ENCODE measurements at regions not wholly inside any gene's neighbourhood (a gene's known extent, or its start where the extent isn't known, plus 50 kb on each side); places are given as distances from the start of the nearest gene placed in this dataset.

DNA sequence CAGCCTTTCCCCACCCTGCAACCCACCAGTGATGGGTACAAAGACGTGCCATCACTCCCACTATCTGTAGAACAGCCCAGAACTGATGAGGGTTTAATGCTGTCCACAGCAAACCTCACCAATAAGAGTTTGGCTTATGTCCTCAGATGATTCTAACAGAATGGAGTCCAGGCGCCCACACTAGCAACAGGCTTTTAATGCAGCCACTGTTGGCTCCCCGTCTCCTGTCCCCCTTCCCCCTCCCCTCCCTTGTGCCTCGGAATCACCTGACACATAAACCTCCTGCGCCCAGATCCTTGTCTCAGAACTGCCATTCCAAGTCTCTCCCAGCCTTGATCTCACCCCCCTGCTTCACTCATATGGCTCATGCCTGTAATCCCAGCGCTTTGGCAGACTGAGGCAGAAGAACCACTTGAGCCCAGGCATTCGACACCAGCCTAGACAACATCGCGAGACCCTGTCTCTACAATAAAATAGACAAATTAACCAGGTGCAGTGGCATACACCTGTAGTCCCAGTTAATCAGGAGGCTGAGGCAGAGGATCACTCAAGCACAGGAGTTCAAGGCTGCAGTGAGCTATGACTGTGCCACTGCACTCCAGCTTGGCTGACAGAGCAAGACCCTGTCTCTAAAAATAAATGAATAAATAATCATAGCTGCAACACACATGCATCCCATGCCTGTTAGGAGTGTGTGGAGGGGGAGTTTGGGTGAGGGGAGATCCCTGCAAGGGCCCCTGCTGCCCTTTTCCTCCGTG is 85.6 kb downstream of the SNX5 start:
- H3K4me3 ChIP-seq (ENCODE audit: low read length in 2 of 2) = no peak overlapping the region
- H3K9me3 ChIP-seq (ENCODE audit: control insufficient read depth in 2 of 2, low read length in 2 of 2) = no peaks in the 10 kb centered on the region
- H3K27ac ChIP-seq (ENCODE audit: low read depth in 2 of 2, low read length in 2 of 2) = no peak overlapping the region
- H3K27me3 ChIP-seq (ENCODE audit: control insufficient read depth in 2 of 2, insufficient read depth in 2 of 2, low read length in 2 of 2) = no peaks in the 10 kb centered on the region
- H3K36me3 ChIP-seq (ENCODE audit: control insufficient read depth in 2 of 2, insufficient read depth in 2 of 2, low read length in 2 of 2) = no peaks in the 10 kb centered on the region
- H3K4me1 ChIP-seq (ENCODE audit: control insufficient read depth in 2 of 2, insufficient read depth in 2 of 2, low read length in 2 of 2) = peaks cover 20 to 24% of the 10 kb centered on the region in 2 donors
- H3K9ac ChIP-seq (ENCODE audit: low read depth in 1 of 2, low read length in 2 of 2) = no peak overlapping the region

DNA sequence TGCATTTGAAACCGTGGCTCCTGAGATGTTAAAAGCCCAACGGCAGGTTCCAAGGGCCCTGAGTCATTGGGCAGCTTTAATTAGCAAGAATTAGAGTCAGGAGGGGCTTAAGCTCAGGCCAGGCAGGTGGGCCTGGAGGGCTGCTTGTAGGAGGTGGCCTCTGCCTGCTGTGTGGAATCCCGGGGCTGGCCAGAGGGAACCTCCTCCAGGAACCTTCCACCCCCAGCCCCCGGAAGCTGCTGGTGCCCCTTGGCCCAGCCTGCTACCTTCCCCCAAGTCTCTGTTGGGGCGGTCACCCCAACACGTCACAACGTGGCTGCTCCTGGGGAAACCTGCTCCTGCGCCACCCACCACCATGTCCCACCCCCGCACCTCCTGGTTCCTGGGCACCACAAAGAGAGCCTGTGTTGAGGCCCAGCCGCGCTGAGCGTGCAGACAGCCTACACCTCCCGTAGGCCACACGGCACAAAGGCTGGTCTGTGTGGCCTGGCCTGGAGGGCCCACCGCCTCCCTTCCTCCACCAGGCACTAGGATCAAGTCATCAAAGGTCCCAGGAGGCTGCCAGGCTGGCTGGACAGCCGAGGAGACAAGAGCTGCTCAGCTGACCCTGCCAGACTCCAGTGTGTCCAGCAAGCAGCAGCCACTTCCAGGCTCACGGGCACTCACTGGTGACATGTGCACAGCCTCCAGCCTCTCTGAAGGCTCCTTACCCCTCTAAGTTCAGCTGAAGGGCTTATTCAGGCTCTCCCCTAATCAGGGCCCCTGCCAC is 86.3 kb downstream of the SNX5 start:
- H3K9me3 ChIP-seq (ENCODE audit: control insufficient read depth in 2 of 2, low read length in 2 of 2) = no peaks in the 10 kb centered on the region
- H3K27ac ChIP-seq (ENCODE audit: low read depth in 2 of 2, low read length in 2 of 2) = no peak overlapping the region
- H3K9ac ChIP-seq (ENCODE audit: low read depth in 1 of 2, low read length in 2 of 2) = no peak overlapping the region
- H3K36me3 ChIP-seq (ENCODE audit: control insufficient read depth in 2 of 2, insufficient read depth in 2 of 2, low read length in 2 of 2) = no peaks in the 10 kb centered on the region
- H3K4me3 ChIP-seq (ENCODE audit: low read length in 2 of 2) = no peak overlapping the region
- H3K4me1 ChIP-seq (ENCODE audit: control insufficient read depth in 2 of 2, insufficient read depth in 2 of 2, low read length in 2 of 2) = peaks cover 20% of the 10 kb centered on the region in 2 donors
- H3K27me3 ChIP-seq (ENCODE audit: control insufficient read depth in 2 of 2, insufficient read depth in 2 of 2, low read length in 2 of 2) = no peaks in the 10 kb centered on the region

DNA sequence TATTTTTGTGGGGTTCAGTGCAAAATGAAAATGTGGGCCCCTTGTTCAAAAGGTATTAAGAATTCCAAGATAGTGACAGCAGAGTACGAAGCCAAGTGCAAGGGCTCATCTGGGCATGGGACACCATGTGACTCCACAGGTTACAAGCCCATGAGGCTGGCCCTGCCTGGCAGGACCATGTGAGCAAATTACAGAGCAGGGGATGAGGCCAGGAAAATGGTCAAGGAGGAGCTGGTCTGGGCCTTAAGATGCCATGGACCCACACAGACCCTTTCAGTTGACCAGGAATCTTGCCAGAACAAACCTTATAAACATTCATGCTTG is 86.9 kb downstream of the SNX5 start:
- H3K9ac ChIP-seq (ENCODE audit: low read depth in 1 of 2, low read length in 2 of 2) = no peak overlapping the region
- H3K27me3 ChIP-seq (ENCODE audit: control insufficient read depth in 2 of 2, insufficient read depth in 2 of 2, low read length in 2 of 2) = no peaks in the 10 kb centered on the region
- H3K36me3 ChIP-seq (ENCODE audit: control insufficient read depth in 2 of 2, insufficient read depth in 2 of 2, low read length in 2 of 2) = no peaks in the 10 kb centered on the region
- H3K4me3 ChIP-seq (ENCODE audit: low read length in 2 of 2) = no peak overlapping the region
- no peak overlapping the region for H3K27ac ChIP-seq (ENCODE audit: low read depth in 2 of 2, low read length in 2 of 2)
- peaks cover 22 to 25% of the 10 kb centered on the region in 2 donors for H3K4me1 ChIP-seq (ENCODE audit: control insufficient read depth in 2 of 2, insufficient read depth in 2 of 2, low read length in 2 of 2)
- no peaks in the 10 kb centered on the region for H3K9me3 ChIP-seq (ENCODE audit: control insufficient read depth in 2 of 2, low read length in 2 of 2)

DNA sequence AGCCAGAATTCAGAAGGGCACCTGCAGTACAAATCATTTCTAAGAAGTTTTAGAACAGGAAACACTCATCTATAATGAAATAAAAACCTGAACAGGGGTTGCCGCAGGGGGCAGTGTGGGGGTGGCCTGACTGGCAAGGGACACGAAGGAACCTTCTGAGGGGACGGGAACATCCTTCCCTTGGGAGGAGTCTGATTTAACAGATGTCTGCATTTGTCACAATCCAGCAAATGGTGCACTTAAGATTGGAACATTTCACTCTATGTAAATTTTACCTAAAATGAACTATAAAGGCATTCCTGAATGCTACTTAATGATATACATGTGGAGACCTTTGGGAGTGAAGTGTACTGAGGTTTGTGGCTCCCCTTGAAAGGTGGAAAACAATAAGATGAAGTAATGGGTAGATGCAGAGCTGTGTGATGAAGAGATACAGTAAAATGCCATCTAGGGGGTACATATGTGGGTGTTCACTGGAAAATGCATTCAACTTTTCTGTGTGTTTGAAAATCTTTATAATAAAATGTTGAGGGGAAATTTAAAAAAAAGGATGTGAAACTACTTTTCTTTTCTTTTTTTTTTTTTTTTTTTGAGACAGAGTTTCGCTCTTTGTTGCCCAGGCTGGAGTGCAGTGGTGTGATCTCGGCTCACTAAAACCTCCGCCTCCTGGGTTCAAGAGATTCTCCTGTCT is 89.5 kb downstream of the SNX5 start:
- Histone ChIP-seq H3K9ac (ENCODE audit: low read depth in 1 of 2, low read length in 2 of 2) (no peak overlapping the region), H3K27ac (ENCODE audit: low read depth in 2 of 2, low read length in 2 of 2) (peak overlapping the region; percentile 90 to 97), H3K27me3 (ENCODE audit: control insufficient read depth in 2 of 2, insufficient read depth in 2 of 2, low read length in 2 of 2) (no peaks in the 10 kb centered on the region), H3K4me1 (ENCODE audit: control insufficient read depth in 2 of 2, insufficient read depth in 2 of 2, low read length in 2 of 2) (peaks cover 40 to 44% of the 10 kb centered on the region in 2 donors), H3K36me3 (ENCODE audit: control insufficient read depth in 2 of 2, insufficient read depth in 2 of 2, low read length in 2 of 2) (no peaks in the 10 kb centered on the region), H3K4me3 (ENCODE audit: low read length in 2 of 2) (no peak overlapping the region), H3K9me3 (ENCODE audit: control insufficient read depth in 2 of 2, low read length in 2 of 2) (no peaks in the 10 kb centered on the region)

DNA sequence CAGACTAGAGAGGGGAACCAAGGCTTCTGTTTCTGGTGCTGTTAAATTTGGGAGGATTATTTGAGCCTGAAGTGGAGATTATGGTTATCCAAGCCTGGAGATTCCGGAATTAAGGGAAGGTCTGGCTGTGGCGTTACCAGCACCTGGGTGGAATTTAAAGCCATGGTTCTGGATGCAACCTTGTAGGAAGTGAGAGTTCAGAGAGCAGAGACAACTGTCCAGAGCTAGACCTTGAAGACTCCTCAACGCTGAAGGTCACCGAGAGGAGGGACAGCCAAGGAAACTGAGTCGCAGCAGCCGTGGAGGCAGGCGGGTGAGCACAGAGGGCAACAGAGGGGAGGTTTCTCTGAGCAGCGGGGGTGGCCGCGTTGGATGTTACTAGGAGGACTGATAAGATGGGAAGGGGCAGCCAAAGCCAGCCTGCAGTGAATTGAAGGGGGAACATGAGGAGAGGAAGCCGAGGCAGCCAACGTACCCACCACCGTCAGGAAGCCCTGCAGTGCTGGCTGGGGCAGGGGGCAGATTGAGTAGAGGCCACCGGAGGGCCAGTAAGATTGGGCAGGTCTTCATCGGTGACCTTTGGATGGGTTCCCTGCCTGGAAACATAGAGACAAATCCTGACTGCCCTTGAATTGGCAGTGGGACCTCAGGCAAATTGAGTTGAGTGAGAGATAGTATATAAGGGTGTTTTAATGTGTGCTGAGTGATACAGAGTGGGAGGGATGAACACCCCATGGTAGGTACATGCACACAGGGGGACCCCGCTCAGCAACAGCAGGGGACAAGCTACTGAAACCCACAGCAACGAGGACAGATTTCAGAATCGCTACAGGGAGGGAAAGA is 90.3 kb downstream of the SNX5 start:
- Histone ChIP-seq H3K9ac (ENCODE audit: low read depth in 1 of 2, low read length in 2 of 2) (peak overlapping the region in 1 of 2 donors; percentile 7), H3K4me1 (ENCODE audit: control insufficient read depth in 2 of 2, insufficient read depth in 2 of 2, low read length in 2 of 2) (peaks cover 47 to 51% of the 10 kb centered on the region in 2 donors), H3K9me3 (ENCODE audit: control insufficient read depth in 2 of 2, low read length in 2 of 2) (no peaks in the 10 kb centered on the region), H3K36me3 (ENCODE audit: control insufficient read depth in 2 of 2, insufficient read depth in 2 of 2, low read length in 2 of 2) (no peaks in the 10 kb centered on the region), H3K4me3 (ENCODE audit: low read length in 2 of 2) (no peak overlapping the region), H3K27me3 (ENCODE audit: control insufficient read depth in 2 of 2, insufficient read depth in 2 of 2, low read length in 2 of 2) (no peaks in the 10 kb centered on the region), H3K27ac (ENCODE audit: low read depth in 2 of 2, low read length in 2 of 2) (peak overlapping the region; percentile 90 to 97)

DNA sequence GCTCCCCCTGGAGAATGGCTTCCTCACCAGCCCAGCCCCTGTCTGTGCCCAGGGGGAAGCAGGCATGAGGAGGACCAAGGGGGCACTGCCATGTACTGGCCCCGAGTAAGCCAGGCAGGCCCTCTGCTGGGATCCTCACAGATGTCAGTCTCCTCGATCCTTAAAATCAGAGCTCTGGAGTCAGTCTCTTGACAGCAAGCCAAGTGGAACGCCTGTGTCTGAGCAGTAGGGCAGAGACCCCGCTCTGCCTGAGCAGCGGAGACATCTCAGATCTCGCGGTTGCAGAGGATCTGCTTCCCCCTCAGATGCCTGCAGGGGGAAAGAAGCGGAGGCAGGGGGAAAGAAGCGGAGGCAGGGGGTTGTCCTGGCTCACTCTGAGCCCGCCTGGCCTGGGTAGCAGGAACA is 92.6 kb downstream of the SNX5 start:
- Histone ChIP-seq H3K9ac (ENCODE audit: low read depth in 1 of 2, low read length in 2 of 2) (peak overlapping the region; percentile 64 to 65), H3K27ac (ENCODE audit: low read depth in 2 of 2, low read length in 2 of 2) (peak overlapping the region; percentile 90 to 97), H3K4me1 (ENCODE audit: control insufficient read depth in 2 of 2, insufficient read depth in 2 of 2, low read length in 2 of 2) (peaks cover 56 to 62% of the 10 kb centered on the region in 2 donors), H3K27me3 (ENCODE audit: control insufficient read depth in 2 of 2, insufficient read depth in 2 of 2, low read length in 2 of 2) (no peaks in the 10 kb centered on the region), H3K9me3 (ENCODE audit: control insufficient read depth in 2 of 2, low read length in 2 of 2) (no peaks in the 10 kb centered on the region), H3K4me3 (ENCODE audit: low read length in 2 of 2) (peak overlapping the region in 1 of 2 donors; percentile 2), H3K36me3 (ENCODE audit: control insufficient read depth in 2 of 2, insufficient read depth in 2 of 2, low read length in 2 of 2) (no peaks in the 10 kb centered on the region)

DNA sequence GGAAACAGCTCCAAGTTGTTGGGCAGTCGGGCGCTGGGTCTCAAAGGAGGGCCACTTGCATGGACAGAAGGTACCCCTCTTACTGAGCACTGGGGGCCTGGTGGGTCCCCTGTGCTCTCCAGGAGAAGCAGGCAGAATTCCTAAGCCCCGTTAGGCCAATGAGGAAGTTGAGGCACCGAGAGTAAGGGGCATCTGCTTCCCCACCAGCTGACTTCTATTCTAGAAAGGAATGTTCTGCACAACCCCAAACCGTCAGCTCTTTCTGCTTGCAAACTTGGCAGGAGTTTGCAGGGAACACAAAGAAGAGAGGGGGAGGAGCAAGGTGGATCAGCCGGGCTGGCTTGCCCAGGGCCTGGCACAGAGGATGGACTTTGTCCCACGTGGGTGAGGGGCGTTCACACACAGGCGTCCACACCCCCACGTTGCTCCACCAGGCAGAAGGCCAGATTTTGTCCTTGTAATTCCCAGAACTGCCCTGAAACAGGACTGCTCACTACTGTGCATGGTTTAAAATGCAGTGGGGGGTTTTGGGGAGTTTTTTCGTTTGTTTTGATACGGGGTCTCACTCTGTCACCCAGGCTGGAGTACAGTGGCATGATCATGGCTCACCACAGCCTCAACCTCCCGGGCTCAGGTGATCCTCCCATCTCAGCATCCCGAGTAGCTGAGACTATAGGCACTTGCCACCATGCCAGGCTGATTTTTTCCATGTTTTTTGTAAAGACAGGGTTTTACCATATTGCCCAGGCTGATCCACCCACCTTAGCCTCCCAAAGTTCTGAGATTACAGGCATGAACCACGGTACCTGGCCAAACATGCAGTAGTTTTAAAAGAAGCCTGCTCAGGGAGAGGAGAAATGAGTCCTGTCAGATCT is 93.3 kb downstream of the SNX5 start:
- peak overlapping the region; percentile 90 to 97 for H3K27ac ChIP-seq (ENCODE audit: low read depth in 2 of 2, low read length in 2 of 2)
- peak overlapping the region; percentile 64 to 71 for H3K9ac ChIP-seq (ENCODE audit: low read depth in 1 of 2, low read length in 2 of 2)
- H3K9me3 ChIP-seq (ENCODE audit: control insufficient read depth in 2 of 2, low read length in 2 of 2) = no peaks in the 10 kb centered on the region
- no peaks in the 10 kb centered on the region for H3K36me3 ChIP-seq (ENCODE audit: control insufficient read depth in 2 of 2, insufficient read depth in 2 of 2, low read length in 2 of 2)
- H3K27me3 ChIP-seq (ENCODE audit: control insufficient read depth in 2 of 2, insufficient read depth in 2 of 2, low read length in 2 of 2) = no peaks in the 10 kb centered on the region
- H3K4me1 ChIP-seq (ENCODE audit: control insufficient read depth in 2 of 2, insufficient read depth in 2 of 2, low read length in 2 of 2) = peaks cover 56 to 62% of the 10 kb centered on the region in 2 donors
- peak overlapping the region; percentile 39 to 44 for H3K4me3 ChIP-seq (ENCODE audit: low read length in 2 of 2)

DNA sequence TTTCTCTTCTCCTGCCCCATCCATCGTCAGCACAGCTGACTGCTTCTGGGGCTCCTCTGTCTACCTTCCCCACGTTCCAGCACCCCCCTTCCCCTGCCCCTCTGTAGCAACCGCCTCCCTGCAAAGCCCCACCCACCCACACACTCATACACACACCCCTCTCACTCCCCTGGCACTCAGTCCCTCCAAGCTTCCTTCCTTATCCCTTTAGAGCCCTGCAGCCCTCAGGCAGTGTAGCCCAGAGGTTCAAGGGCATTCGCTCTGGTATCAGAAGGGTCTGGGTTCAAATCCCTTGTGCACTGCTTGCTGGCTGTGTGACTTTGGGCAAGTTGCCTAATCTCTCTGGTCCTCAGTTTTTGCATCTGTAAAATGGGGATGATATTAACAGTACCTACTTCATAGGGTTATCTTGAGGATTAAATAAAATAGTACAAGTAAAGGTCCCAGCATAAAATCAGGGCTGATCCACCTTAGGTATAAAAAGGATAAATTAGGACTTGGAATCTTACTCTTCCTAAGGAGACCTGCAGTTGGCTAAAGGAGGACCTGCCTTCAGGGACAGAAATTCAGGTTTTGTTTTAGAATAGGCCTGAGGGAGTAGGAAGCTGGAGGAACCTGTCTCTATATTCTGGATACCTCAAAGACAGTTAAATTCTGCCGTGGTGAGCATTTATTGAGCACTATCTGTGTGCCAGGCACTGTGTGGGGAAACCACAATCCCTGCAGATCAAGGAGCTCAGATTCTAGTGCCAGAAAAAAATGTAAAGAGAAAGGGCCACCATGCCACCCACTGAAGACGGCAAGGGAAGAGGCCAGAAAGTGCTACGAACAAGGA is 94.1 kb downstream of the SNX5 start:
- Histone ChIP-seq H3K27me3 (ENCODE audit: control insufficient read depth in 2 of 2, insufficient read depth in 2 of 2, low read length in 2 of 2) (no peaks in the 10 kb centered on the region), H3K9me3 (ENCODE audit: control insufficient read depth in 2 of 2, low read length in 2 of 2) (no peaks in the 10 kb centered on the region), H3K27ac (ENCODE audit: low read depth in 2 of 2, low read length in 2 of 2) (peak overlapping the region; percentile 90 to 97), H3K4me1 (ENCODE audit: control insufficient read depth in 2 of 2, insufficient read depth in 2 of 2, low read length in 2 of 2) (peaks cover 54 to 62% of the 10 kb centered on the region in 2 donors), H3K4me3 (ENCODE audit: low read length in 2 of 2) (peak overlapping the region; percentile 44 to 59), H3K36me3 (ENCODE audit: control insufficient read depth in 2 of 2, insufficient read depth in 2 of 2, low read length in 2 of 2) (no peaks in the 10 kb centered on the region), H3K9ac (ENCODE audit: low read depth in 1 of 2, low read length in 2 of 2) (peak overlapping the region; percentile 52 to 71)

Data from mucosa of rectum (tissue), 2 donors.